GM18511 (cell line): ENCODE measurements at regions not wholly inside any gene's neighbourhood (a gene's known extent, or its start where the extent isn't known, plus 50 kb on each side); places are given as distances from the start of the nearest gene placed in this dataset.

Source experiments
- ATAC-seq: cut with Tn5 transposase; IDR thresholded peaks from one replicate; pipeline ENCODE4 v1.9.1; 2021; ENCODE audit warnings: mild to moderate bottlenecking, moderate library complexity; ENCODE audit not compliant: unreplicated experiment

DNA sequence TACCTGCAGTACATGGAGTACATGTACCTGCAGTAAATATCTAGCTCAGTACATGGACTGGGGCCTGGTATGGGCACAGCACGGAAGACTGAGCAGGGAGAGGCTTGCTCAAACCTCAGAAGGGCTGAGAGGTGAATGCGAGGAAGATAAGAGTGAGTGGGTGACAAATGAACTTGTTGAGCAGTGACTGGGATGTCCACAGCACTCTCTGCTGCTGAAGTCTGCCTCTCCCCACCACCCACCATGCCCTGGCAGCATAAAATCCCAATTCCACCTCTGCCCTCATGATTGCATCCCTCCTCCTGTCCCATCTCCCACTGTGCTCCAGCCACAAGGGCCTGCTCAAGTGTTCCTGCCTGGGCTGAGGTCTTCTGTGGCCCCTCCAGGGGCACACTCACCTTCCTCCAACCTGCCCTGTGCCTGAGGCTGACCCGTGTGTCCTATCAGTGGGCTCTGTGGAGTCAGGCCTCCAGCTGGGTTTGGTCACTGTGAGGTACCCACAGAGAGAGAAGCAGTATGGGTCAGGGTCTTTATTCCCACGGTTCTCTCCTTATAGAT is 114.2 kb downstream of the FOXD2 start:
- ATAC-seq: no peak

- ATAC-seq: no peak
Observed at GRCh38 chr1:47554082-47554481, 116.2 kb downstream of the FOXD2 start.

GRCh38 chr1:47554901-47555300 is 117.1 kb downstream of the FOXD2 start:
- ATAC-seq: no peak

DNA sequence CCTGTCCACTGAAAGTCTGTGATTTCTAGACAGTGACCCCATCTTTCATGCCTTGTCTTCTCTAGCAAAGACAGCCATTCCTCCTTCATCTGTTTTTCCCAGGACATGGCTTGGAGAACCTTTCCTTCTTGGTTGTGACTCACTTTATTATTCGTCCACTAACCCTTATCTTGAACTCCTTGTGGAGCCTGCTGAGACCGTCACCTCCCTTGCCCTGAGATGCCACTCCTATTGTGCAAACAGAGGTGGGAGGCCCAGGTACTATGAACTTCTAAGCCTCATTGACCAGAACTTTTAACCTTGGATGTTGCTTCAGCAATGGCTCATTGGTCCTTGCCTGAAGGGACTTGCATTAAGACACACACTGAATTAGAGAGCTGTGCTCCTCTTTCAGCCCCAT is 117.5 kb downstream of the FOXD2 start:
- no peak for ATAC-seq

DNA sequence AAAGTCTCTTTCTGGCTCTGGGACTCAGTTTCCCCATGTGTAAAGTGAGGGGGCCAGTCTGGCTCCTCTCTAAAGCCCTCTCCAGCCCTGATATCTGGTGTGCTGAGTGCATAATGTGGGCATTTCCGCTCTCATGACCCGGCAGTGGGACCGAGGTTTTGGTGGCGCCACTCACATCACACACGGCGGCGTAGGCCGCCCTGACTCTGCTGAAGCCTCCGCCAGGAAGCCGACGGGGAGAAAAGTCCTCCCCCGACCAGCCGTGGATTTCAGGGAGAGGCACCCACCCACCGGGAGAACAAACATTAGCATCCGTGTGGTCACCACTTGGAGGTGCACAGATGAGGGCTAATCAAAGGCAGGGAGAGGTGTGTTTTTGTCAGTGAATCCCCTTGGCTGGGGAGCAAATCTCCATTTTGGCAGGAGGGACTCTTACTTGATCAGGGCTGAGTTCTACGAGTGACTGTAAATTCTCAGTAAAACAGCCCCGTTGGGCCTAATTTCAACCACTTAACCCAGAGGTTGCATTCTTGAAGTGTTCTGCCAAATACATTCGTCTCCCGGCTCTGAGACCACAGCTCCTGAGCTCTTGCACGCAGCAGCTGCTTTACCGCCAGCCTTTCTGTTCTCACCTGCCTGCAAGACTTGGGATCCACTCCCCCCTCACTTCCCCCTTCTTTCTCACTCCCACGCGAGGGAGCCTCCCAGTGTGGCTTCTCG is 118.2 kb downstream of the FOXD2 start:
- no peak for ATAC-seq

GRCh38 chr1:47557066-47557465 is 119.2 kb downstream of the FOXD2 start:
- no peak for ATAC-seq

DNA sequence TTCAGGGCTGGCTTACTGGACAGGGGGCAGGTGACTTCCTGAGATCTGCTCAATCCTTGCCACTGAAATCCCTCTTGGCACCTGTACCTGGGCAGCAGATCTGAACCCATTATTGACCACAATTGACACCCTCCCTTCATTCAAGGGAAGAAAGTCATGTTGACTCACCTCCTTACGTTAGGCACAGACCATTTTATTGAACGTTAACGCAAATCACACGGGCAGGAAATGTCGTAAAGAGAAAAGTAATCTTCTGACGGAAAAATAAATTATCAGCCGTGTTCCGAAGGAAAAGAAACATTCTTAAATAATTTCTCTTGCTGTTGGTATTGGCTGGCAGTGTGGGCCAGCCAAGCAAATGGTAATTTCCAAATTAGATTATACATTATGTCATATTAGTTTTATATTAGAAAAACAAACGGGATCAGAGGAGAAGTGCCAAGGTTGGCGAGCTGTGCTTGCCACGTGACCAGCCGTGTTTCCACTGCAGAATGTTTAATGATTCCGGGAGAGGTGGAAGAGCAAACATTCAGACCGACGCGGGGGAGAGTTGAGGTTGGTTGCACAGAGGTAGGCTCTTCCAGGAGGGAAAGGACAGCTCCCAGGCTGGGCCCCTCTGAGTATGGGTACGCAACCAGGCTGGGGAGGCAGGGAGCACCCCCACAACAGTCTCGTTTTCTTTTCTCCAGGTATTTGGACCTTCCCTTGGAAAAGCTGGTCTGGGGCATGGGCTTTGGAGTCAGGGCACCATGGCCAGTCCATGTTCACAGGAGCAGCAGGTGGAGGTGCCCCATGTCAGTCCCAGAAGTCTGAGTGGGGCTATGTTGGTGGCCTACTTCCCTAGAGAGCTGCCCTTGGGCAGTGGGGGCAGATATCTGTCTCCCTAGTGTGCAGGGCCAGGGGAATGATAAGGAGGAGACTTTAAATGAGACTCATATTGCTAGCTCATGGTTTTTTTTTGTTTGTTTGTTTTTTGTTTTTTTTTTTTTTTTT is 121.1 kb downstream of the FOXD2 start:
- ATAC-seq: no peak

DNA sequence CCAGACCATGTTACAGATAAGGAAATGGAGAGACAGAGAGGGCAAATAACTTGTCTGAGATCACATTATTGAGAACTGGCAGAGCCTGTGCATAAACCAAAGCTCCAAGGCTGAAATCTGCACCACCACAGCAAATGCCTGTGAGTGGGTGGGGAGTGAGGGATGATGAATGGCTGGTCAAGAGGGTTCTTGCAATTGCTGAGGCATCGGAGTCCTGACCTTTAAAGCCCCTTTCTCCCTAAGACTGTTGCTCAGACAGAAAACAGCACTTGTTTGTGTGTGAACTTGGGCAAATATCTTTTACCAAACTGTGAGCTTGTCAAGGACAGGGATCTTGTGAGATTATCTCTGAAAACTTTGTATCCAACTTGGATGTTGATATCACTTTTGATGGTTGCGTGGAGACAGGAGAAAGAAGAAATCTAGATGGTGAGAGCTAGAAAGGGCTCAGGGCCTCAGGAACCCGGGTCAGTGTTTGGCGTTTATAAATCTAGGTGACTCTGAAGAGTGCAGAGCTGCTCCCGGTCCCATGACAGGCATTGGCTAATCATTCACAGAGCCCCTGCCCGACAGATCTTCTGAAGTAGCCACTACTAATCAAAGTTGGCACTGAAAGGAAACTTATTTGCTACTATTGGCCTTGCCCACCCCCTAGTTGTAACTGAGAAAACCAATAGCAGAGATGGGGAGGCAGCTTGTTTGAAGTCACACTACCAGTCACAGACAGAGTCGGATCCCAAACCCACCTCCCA is 122.3 kb downstream of the FOXD2 start:
- ATAC-seq: no peak

- ATAC-seq: no peak
Observed at GRCh38 chr1:47561523-47562007, 123.7 kb downstream of the FOXD2 start.

DNA sequence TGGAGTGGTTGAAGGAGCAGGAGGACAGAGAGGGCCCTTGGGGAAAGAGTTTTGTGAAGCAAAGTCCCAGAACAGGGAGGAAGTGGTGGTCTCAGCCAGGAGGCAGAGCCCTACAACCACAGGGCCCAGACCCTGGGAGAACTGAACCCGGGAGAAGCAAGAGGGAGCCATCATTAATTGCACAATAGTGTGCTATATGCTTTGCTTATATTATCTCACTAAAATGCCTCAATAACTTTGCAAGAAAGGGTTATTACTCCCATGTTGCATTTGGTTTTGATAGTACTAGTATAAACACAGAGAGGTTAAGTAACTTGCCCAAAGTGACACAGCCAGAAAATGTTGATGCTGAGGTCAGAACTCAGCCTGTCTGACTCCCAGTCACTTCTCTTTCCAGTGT is 124.3 kb downstream of the FOXD2 start:
- no peak for ATAC-seq

GRCh38 chr1:47562799-47563198 is 125.0 kb downstream of the FOXD2 start:
- no peak for ATAC-seq

GRCh38 chr1:47563201-47563600 is 125.4 kb downstream of the FOXD2 start:
- ATAC-seq: no peak

DNA sequence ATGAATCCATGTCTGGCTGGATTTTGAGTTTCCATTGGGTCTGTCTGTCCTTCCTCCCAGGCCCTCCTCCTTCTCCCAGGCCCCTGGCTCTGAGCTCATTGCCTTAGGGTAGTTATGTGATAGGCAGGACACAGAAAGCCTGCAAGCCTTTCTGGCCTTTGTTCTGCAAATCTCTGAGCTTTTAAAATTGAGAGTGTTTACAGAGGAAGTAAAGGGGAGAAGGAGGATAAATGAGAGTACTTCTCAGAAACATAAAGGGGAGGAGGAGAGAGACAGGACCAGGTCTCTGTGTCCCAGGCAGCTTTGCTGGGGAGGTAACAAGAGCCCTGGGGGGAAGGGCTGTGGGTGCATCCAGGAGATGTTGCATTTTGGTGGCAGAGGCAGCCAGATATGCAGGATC is 126.7 kb downstream of the FOXD2 start:
- no peak for ATAC-seq

GRCh38 chr1:47565092-47565491 is 127.2 kb downstream of the FOXD2 start:
- ATAC-seq: no peak

GRCh38 chr1:47565676-47566075 is 127.8 kb downstream of the FOXD2 start:
- ATAC-seq: no peak

- no peak for ATAC-seq
Observed at GRCh38 chr1:47568763-47569162, 130.9 kb downstream of the FOXD2 start.

GRCh38 chr1:47569261-47569660 is 131.4 kb downstream of the FOXD2 start:
- ATAC-seq: no peak

DNA sequence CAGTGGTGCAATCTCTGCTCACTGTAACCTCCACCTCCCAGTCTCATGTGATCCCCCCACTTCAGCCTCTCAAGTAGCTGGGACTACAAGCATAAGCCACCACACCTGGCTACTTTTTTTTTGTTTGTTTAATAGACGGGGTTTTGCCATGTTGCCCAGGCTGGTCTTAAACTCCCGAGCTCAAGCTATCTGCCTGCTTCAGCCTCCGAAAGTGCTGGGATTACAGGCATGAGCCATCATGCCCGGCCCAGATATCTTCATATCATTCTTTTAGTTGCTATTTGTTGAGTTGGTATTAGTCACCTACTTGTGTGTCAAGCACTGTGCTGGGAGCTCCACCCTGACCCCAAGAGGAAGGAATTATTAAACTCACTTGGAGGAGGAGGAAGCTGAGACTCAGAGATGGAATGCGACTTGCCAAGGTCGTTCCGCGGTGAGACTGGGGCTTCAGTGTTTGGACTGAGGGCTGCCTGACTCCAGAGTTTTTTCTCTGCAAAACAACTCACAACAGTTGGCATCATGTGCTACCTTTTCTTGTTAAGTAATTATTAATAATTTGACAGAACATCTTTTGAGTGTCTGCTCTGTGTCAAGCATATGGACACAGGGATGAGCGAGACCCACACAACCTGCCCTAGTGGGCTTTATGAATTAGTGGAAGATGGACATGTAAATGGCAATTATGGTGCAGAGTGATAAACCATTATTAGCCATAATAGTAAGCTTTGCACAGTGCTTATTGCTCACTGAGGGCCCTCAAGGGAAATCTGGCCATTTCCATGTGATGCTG is 132.0 kb downstream of the FOXD2 start:
- ATAC-seq: no peak

- ATAC-seq: no peak
Observed at GRCh38 chr1:47571161-47571560, 133.3 kb downstream of the FOXD2 start.

DNA sequence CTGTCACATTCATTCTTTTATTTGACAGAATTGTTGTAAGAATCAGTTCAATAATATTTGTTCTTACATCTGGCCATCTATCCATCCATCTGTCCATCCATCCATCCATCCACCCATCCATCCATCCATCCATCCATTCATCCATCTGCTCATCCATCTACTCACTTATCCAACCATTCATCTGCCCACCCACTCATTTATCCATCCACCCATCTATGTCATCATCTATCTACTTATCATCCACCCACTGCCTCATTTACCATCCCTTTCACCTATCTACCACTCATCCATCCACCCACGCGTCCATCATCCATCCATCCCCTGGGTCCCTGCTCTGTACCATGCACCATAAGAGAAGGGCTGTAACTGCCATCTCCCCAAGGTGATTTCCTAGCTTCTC is 134.1 kb downstream of the FOXD2 start:
- no peak for ATAC-seq
